HepG2 (cell line): ENCODE measurements at regions not wholly inside any gene's neighbourhood (a gene's known extent, or its start where the extent isn't known, plus 50 kb on each side); places are given as distances from the start of the nearest gene placed in this dataset.
A peak's percentile ranks its signal among the peaks of the same experiment; 100 is the strongest.

Source experiments
- ATAC-seq: fragments of 200-7000 bp; cut with Tn5 transposase; 3 replicates; pipeline ENCODE4 v1.9.1; 2020; ENCODE audit warnings: mild to moderate bottlenecking, moderate library complexity
- BruUV-seq: library from RNA; stranded (reverse); fragments of 400-500 nt; replicated peaks from 2 replicates; lab custom pipeline; 2021; lab: Mats Ljungman, UMichigan
- CTCF ChIA-PET: fragments of 300-600 bp; formaldehyde crosslinking; extraction: SDS; loops from one replicate; lab custom pipeline; 2021; ENCODE audit warnings: low total read pairs, inconsistent platforms, low intra/inter-chr PET ratio; lab: Yijun Ruan, JAX
- POLR2A ChIA-PET: fragments of 350-600 bp; sonication (Branson Sonifier 250); formaldehyde crosslinking; loops from one replicate; lab custom pipeline; 2020; ENCODE audit warnings: antibody characterized with exemption, inconsistent platforms; lab: Yijun Ruan, JAX
- DNase-seq: peaks from one replicate; pipeline ENCODE4 v3.0.0-alpha.2; 2015; ENCODE audit warnings: low spot score
- FAIRE-seq: peaks from 3 replicates; lab custom pipeline; 2011; peaks lifted over from hg19 to GRCh38; lab: Jason Lieb, UNC
- H2AFZ ChIP-seq: one replicate; pipeline ENCODE4 v1.6.1; 2011; ENCODE audit warnings: low read length, inconsistent platforms
- H3K27ac ChIP-seq: fragments of 300-600 bp; 3 replicates; pipeline ENCODE4 v1.8.0; 2011; ENCODE audit warnings: mixed run types, mild to moderate bottlenecking, mixed read lengths, low read length, inconsistent platforms; ENCODE audit not compliant: insufficient read depth; ENCODE audit errors: extremely low read length
- H3K27me3 ChIP-seq, 2 experiments: fragments of 200-600 bp in 1 of 2; 2 replicates in 1 of 2; 3 replicates in 1 of 2; pipeline versions ENCODE4 v1.6.0 to v1.8.0; 2011; ENCODE audit warnings: low read length in 2 of 2, mild to moderate bottlenecking in 2 of 2, moderate library complexity in 2 of 2, inconsistent platforms in 1 of 2; ENCODE audit not compliant: insufficient read depth in 2 of 2, control insufficient read depth in 1 of 2
- H3K36me3 ChIP-seq, 2 experiments: fragments of 200-600 bp in 1 of 2; replicated peaks in 1 of 2; 2 replicates in 1 of 2; 3 replicates in 1 of 2; pipeline versions ENCODE4 v1.5.1 to v1.8.0; 2011; ENCODE audit warnings: low read length in 2 of 2, inconsistent platforms in 1 of 2; ENCODE audit not compliant: insufficient read depth in 2 of 2, control insufficient read depth in 1 of 2
- H3K4me1 ChIP-seq: 2 replicates; pipeline ENCODE4 v1.5.1; 2012; ENCODE audit warnings: low read length, inconsistent platforms; ENCODE audit not compliant: insufficient read depth
- H3K4me2 ChIP-seq: 2 replicates; pipeline ENCODE4 v1.6.0; 2011; ENCODE audit warnings: low read depth, low read length, inconsistent platforms
- H3K4me3 ChIP-seq, 3 experiments: fragments of 200-600 bp in 1 of 3; sonication (generic), shearing (Covaris generic) in 1 of 3; replicated peaks in 1 of 3; 2 replicates each; pipeline ENCODE4 v1.5.1; 2011 to 2016; ENCODE audit warnings: low read length in 3 of 3, inconsistent platforms in 2 of 3, low read depth in 2 of 3, mild to moderate bottlenecking in 2 of 3, control low read depth in 1 of 3, mixed read lengths in 1 of 3; ENCODE audit not compliant: insufficient read depth in 1 of 3
- H3K79me2 ChIP-seq: one replicate; pipeline ENCODE4 v1.6.1; 2011; ENCODE audit warnings: low read length, inconsistent platforms; ENCODE audit not compliant: insufficient read depth
- H3K9ac ChIP-seq: 2 replicates; pipeline ENCODE4 v1.6.0; 2011; ENCODE audit warnings: mild to moderate bottlenecking, low read depth, low read length, inconsistent platforms; ENCODE audit not compliant: insufficient read depth
- H3K9me3 ChIP-seq: 2 replicates; pipeline ENCODE4 v1.5.1; 2012; ENCODE audit warnings: mild to moderate bottlenecking, low read length
- H4K20me1 ChIP-seq: 2 replicates; pipeline ENCODE4 v1.6.0; 2011; ENCODE audit warnings: inconsistent platforms, mild to moderate bottlenecking, low read length, moderate library complexity; ENCODE audit not compliant: insufficient read depth
- WGBS: methylation state at CpG from one replicate; pipeline ENCODE4 v1.1.6; 2017; ENCODE audit warnings: low lambda C conversion rate; 5-methylcytosine and 5-hydroxymethylcytosine counted together
- in situ Hi-C: cut with HindIII; loops from 2 replicates; pipeline ENCODE4 v1.10.0; 2017; ENCODE audit warnings: low pct_unique_long_range_greater_than_20kb; ENCODE audit not compliant: extremely low pct_ligation_motif_present
- intact Hi-C: fragments of 100-400 bp; cut with micrococcal nuclease; formaldehyde crosslinking; loops from one replicate; pipeline ENCODE4 v1.10.0; 2022; ENCODE audit not compliant: unreplicated experiment
- TF ChIP-seq, protein P1 (sequence below): sonication (generic); formaldehyde crosslinking; IDR thresholded peaks from 2 replicates; pipeline ENCODE4 v1.5.0; 2020; ENCODE audit warnings: mild to moderate bottlenecking, missing genetic modification reagents, borderline replicate concordance
- TF ChIP-seq, protein P2 (sequence below): fragments of 450-650 bp; IDR thresholded peaks from 2 replicates; pipeline ENCODE4 v1.6.1; 2016

DNA sequence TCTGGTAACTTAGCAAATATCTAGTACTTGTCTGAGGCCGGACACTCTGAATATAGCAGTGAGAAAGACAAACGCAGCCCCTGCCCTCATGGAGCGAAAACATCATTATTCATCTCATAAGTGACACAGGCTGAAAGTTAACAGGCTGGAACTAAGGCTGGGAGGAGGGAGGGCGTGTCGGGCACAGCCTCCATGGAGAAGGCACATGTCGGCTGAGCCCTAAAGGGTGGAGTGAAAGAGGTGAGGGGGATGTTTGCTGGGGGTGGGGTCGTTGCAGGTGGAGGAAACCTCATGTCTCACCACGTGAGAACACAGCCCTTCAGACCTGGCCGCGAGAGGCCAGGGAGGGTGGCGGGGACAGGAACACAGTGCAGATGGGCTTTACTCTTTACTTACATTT, 108.8 kb upstream of the FOXC1 start:
- ATAC-seq, result no peak
- BruUV-seq, result no TSS peak
- WGBS, result 32% methylated on average over 11 of the region's 11 CpGs
- no peaks in the 10 kb centered on the region for H3K79me2 ChIP-seq
- ChIA-PET POLR2A (no interaction called here), CTCF (no interaction called here)
- DNase-seq, result no peak
- no peak overlapping the region for H3K9ac ChIP-seq
- no peaks in the 10 kb centered on the region for H3K36me3 ChIP-seq
- no peaks in the 10 kb centered on the region for H3K9me3 ChIP-seq
- TF ChIP-seq, protein P1, sequence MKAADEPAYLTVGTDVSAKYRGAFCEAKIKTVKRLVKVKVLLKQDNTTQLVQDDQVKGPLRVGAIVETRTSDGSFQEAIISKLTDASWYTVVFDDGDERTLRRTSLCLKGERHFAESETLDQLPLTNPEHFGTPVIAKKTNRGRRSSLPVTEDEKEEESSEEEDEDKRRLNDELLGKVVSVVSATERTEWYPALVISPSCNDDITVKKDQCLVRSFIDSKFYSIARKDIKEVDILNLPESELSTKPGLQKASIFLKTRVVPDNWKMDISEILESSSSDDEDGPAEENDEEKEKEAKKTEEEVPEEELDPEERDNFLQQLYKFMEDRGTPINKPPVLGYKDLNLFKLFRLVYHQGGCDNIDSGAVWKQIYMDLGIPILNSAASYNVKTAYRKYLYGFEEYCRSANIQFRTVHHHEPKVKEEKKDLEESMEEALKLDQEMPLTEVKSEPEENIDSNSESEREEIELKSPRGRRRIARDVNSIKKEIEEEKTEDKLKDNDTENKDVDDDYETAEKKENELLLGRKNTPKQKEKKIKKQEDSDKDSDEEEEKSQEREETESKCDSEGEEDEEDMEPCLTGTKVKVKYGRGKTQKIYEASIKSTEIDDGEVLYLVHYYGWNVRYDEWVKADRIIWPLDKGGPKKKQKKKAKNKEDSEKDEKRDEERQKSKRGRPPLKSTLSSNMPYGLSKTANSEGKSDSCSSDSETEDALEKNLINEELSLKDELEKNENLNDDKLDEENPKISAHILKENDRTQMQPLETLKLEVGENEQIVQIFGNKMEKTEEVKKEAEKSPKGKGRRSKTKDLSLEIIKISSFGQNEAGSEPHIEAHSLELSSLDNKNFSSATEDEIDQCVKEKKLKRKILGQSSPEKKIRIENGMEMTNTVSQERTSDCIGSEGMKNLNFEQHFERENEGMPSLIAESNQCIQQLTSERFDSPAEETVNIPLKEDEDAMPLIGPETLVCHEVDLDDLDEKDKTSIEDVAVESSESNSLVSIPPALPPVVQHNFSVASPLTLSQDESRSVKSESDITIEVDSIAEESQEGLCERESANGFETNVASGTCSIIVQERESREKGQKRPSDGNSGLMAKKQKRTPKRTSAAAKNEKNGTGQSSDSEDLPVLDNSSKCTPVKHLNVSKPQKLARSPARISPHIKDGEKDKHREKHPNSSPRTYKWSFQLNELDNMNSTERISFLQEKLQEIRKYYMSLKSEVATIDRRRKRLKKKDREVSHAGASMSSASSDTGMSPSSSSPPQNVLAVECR, result no peak
- TF ChIP-seq, protein P2, sequence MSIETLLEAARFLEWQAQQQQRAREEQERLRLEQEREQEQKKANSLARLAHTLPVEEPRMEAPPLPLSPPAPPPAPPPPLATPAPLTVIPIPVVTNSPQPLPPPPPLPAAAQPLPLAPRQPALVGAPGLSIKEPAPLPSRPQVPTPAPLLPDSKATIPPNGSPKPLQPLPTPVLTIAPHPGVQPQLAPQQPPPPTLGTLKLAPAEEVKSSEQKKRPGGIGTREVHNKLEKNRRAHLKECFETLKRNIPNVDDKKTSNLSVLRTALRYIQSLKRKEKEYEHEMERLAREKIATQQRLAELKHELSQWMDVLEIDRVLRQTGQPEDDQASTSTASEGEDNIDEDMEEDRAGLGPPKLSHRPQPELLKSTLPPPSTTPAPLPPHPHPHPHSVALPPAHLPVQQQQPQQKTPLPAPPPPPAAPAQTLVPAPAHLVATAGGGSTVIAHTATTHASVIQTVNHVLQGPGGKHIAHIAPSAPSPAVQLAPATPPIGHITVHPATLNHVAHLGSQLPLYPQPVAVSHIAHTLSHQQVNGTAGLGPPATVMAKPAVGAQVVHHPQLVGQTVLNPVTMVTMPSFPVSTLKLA, result peak; percentile 45
- H3K27me3 ChIP-seq, result peaks cover 0 to 56% of the 10 kb centered on the region in 2 experiments; a peak in 4 of 5 replicates
- no peaks in the 10 kb centered on the region for H4K20me1 ChIP-seq
- H3K27ac ChIP-seq, result no peak overlapping the region
- H3K4me3 ChIP-seq, result no peak overlapping the region
- no peak overlapping the region for H2AFZ ChIP-seq
- no peak overlapping the region for H3K4me2 ChIP-seq
- no peak for FAIRE-seq
- in situ Hi-C loops (no loop called here), intact Hi-C loops (no loop called here)
- no peaks in the 10 kb centered on the region for H3K4me1 ChIP-seq
